Activated T-cell treated with anti-CD3 and anti-CD28 coated beads for 24 hours (primary cell): ENCODE measurements at regions not wholly inside any gene's neighbourhood (a gene's known extent, or its start where the extent isn't known, plus 50 kb on each side); places are given as distances from the start of the nearest gene placed in this dataset.
"Not testable (repeated sequence)": the region's sequence is repeated elsewhere in the genome, so short reads cannot be mapped to it uniquely, and the experiment has no call there.

Experiments used
- DNase-seq: peaks from one replicate; pipeline ENCODE4 v3.0.0-alpha.2; 2020; ENCODE audit warnings: low read depth

DNA sequence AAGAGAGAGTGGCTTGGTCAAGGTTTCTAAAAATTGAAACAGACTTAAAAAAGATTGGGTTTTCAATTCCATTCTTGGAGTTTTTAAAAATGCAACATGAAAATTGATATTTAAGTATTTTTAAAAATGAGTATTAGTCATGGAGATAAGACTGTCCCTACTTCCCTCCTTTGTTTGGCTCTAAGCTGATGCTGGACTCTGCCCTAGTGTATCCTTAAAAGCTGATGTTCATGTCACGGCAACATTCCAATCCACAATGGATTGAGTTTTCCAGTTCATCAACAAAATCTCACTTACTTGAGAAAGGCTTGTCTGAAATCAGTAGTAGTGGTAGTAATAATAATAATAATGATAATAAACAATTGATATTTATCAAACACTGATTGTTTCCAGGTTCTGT lies 119.0 kb upstream of the SLC38A2 start:
- DNase-seq: no peak

DNA sequence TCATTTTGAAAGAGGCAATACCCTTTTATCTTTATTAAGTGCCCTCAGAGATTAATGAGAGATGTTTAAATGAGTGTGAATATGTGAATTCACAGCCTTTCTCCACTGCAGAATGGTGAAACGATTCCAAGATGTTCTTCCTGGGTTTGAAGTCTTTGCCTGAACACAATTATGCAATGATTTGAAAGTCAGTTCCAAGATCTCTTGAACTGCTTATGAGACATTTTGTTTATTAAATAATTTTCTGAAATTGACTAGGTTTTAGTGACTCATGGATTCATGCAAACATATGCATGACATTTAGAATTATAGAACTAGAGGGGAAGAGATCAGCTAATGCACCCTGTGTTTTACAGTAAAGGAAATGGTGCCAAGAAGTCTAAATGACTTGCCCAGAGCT lies 118.1 kb upstream of the SLC38A2 start:
- no peak for DNase-seq

DNA sequence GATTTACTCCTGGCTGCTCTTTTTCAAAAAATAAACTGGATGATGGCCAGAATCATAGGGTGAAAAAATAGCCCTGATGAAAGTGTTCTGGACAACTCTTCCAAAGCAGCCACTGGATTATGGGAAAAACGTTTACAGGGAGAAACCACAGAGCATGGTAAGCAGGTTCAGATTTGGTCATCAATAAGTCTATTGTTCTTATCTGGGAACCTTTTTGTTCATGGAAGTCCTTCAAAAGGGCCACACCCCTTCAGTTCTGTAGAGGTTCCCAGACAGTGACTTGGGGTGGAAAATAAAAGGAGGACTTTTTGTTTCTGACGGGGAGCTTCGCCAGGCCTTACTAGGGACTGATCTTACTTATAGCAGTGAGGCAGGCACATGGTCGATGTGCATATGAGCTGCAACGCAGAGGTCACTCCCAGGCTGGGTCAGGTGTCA lies 117.4 kb upstream of the SLC38A2 start:
- DNase-seq: no peak

GRCh38 chr12:46487567-46488131 lies 115.1 kb upstream of the SLC38A2 start:
- DNase-seq: no peak

GRCh38 chr12:46486588-46486987 lies 114.0 kb upstream of the SLC38A2 start:
- no peak for DNase-seq

- DNase-seq: no peak
These were observed 113.3 kb upstream of the SLC38A2 start for GRCh38 chr12:46485853-46486252.

GRCh38 chr12:46484396-46485061 lies 112.0 kb upstream of the SLC38A2 start:
- no peak for DNase-seq

GRCh38 chr12:46483572-46484395 lies 111.2 kb upstream of the SLC38A2 start:
- DNase-seq: no peak

DNA sequence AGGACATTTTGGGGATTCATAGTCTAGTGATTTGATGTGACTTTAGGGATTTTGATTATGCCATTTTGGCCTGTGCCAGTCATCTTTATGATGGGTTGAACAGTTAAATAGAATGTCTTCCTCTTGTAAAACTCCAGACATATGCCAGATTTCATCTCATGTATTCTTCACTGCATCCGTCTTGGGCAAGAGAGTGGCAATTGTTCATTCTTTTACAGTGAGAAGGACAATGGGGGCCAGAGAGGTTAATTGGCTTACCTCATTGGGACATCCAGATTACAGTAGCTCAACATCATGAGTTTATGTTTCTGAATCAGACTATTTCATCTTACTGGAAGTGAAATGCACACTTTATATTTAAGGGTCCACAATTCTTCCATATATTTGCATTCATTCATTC lies 108.2 kb upstream of the SLC38A2 start:
- no peak for DNase-seq

DNA sequence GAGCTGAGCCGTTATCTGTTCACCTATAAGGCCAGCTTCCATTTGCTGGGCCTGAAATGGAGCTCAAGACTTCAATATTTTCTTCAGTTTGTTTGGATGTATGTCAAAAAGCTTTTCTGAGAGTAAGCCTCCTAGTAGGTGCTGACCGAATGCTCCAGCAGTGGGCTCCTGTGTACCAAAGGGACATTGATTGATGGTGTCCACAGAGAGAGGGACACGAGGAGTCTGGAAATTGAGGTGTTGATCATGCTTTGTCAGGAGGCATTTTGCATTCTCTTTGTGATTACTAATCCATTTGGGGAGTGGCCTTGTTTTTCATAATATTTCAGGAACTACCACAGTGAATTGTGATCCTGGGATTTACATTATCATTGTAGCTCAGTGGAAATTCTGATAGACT lies 107.7 kb upstream of the SLC38A2 start:
- DNase-seq: no peak

DNA sequence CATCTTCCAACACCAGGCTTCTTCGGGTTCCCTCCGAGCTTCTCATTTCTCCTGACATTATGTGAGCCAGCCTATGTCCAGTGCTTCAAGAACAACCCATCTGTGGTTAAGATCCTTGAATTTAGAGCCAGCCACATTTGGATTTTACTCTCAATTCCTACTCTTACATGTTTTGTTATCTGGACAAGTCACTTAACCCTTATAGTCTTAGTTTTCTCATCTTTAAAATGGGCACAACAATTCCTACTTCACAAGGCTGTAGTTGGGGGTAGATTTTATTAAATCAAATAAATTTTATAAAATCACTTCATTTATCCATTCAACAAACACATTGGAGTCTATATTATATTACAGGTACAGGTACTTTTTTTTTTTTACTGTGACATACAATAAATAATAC lies 105.5 kb upstream of the SLC38A2 start:
- no peak for DNase-seq

DNA sequence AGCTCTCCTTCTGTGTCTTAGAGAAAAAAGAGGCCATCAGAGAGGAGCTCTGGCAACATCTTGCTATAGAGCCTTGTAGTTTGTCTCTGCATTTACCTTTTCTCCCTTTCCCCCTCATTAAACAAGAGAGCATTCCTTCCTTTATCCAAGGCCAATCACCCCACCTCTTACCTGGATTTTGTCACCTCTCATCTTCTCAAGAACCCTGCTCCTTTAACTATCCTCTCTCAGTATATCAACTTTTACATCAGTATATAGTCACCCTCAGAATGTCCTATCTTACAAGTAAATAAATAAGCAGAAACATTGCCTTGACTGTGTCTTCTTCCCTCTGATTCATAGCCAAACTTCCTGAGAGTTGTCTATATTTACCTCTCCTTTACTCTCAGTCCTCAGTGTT lies 105.0 kb upstream of the SLC38A2 start:
- DNase-seq: no peak

- no peak for DNase-seq
These were observed 103.5 kb upstream of the SLC38A2 start for GRCh38 chr12:46475972-46476645.

DNA sequence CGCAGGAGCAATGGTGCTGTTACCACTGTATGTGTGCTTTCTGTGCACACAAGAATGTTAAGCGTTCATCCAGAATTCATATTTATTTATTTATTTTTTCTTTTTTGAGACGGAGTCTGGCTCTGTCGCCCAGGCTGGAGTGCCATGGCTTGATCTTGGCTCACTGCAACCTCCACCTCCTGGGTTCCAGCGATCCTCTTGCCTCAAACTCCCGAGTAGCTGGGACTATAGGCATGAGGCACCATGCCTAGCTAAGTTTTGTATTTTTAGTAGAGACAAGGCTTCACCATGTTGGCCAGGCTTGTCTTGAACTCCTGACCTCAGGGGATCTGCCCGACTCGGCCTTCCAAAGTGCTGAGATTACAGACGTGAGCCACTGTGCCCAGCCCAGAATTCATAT lies 101.8 kb upstream of the SLC38A2 start:
- DNase-seq: not testable (repeated sequence)

- DNase-seq: no peak
These were observed 101.2 kb upstream of the SLC38A2 start for GRCh38 chr12:46473634-46474329.

DNA sequence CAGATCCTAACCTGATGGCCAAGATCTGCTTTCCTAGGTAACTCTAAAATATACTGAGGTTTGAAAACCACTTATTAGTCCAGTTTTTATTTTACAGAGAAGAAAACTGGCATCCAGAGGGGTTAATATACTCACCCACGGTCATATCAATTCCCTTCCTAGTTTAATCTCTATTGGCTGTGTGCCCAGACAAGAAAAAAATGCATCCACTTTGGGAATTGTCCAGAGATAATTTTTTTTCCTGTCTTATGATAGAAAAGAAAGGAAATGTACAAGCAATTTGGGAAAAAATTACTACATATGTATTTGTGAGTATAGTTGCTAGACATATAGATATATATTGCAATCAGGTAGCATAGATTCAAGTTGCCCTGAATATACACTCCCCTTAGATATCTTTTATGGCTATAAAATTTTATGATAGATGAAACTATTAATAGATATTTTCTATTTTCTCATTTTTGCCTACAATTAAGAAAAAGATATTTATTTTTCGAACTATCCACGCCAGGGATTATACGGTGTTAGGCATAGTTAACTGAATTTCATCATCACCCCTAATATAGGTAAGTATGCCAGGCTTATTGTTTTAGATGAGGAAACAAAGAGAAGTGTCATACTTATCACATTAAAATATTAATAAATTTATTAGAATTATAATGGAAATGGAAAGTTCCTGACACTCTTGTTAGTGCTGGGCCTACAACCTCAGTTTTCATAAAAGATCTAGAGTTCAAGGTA lies 100.5 kb upstream of the SLC38A2 start:
- DNase-seq: no peak

GRCh38 chr12:46472144-46472705 lies 99.7 kb upstream of the SLC38A2 start:
- DNase-seq: no peak

DNA sequence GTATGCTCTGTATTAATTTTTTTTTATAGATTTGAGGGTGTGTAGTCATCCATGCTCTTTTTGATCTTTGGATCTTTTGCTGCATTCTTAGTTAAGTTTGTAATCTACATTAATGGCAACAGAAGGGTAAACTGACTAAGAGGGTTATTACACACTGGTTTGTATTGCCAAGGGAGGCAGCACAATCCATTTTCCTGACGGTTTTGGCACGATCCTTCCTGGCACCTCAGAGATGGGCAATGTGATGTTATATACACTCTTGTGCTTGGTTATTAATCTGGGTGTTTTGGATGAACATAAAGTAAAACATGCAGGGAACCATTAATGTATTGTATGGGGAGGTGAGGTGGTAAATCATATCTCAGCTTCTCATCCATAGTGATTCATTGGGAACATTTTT lies 98.8 kb upstream of the SLC38A2 start:
- no peak for DNase-seq

DNA sequence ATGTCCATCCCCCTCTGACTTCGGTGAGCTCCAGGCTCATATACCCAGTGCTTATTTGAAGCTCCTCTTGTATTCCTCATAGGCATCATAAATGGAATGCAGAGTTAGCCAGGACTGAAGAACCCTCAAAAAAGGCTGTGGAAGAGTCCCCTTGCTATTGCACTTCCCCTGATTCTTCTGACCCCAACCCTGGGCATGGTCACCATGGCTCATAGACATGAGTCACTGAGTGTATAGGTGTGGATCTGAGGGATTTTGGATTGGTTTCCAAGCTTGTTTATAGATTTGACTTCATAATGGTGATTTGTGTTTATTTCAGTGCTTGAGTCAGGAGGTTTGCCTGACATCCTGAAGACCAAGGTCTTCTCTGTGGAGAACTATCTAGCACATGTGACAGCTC lies 98.4 kb upstream of the SLC38A2 start:
- DNase-seq: no peak

GRCh38 chr12:46470036-46470627 lies 97.6 kb upstream of the SLC38A2 start:
- no peak for DNase-seq

GRCh38 chr12:46468813-46469212 lies 96.2 kb upstream of the SLC38A2 start:
- DNase-seq: no peak
